HepG2 (cell line): ENCODE measurements at regions not wholly inside any gene's neighbourhood (a gene's known extent, or its start where the extent isn't known, plus 50 kb on each side); places are given as distances from the start of the nearest gene placed in this dataset.

Experiments used
- ATAC-seq: fragments of 200-7000 bp; cut with Tn5 transposase; 3 replicates; pipeline ENCODE4 v1.9.1; 2020; ENCODE audit warnings: mild to moderate bottlenecking, moderate library complexity
- BruUV-seq: library from RNA; stranded (reverse); fragments of 400-500 nt; replicated peaks from 2 replicates; lab custom pipeline; 2021; lab: Mats Ljungman, UMichigan
- CTCF ChIA-PET: fragments of 300-600 bp; formaldehyde crosslinking; extraction: SDS; loops from one replicate; lab custom pipeline; 2021; ENCODE audit warnings: low total read pairs, inconsistent platforms, low intra/inter-chr PET ratio; lab: Yijun Ruan, JAX
- POLR2A ChIA-PET: fragments of 350-600 bp; sonication (Branson Sonifier 250); formaldehyde crosslinking; loops from one replicate; lab custom pipeline; 2020; ENCODE audit warnings: antibody characterized with exemption, inconsistent platforms; lab: Yijun Ruan, JAX
- DNase-seq: peaks from one replicate; pipeline ENCODE4 v3.0.0-alpha.2; 2015; ENCODE audit warnings: low spot score
- FAIRE-seq: peaks from 3 replicates; lab custom pipeline; 2011; peaks lifted over from hg19 to GRCh38; lab: Jason Lieb, UNC
- H2AFZ ChIP-seq: one replicate; pipeline ENCODE4 v1.6.1; 2011; ENCODE audit warnings: low read length, inconsistent platforms
- H3K27ac ChIP-seq: fragments of 300-600 bp; 3 replicates; pipeline ENCODE4 v1.8.0; 2011; ENCODE audit warnings: mixed run types, mild to moderate bottlenecking, mixed read lengths, low read length, inconsistent platforms; ENCODE audit not compliant: insufficient read depth; ENCODE audit errors: extremely low read length
- H3K27me3 ChIP-seq, 2 experiments: fragments of 200-600 bp in 1 of 2; 2 replicates in 1 of 2; 3 replicates in 1 of 2; pipeline versions ENCODE4 v1.6.0 to v1.8.0; 2011; ENCODE audit warnings: low read length in 2 of 2, mild to moderate bottlenecking in 2 of 2, moderate library complexity in 2 of 2, inconsistent platforms in 1 of 2; ENCODE audit not compliant: insufficient read depth in 2 of 2, control insufficient read depth in 1 of 2
- H3K36me3 ChIP-seq, 2 experiments: fragments of 200-600 bp in 1 of 2; replicated peaks in 1 of 2; 2 replicates in 1 of 2; 3 replicates in 1 of 2; pipeline versions ENCODE4 v1.5.1 to v1.8.0; 2011; ENCODE audit warnings: low read length in 2 of 2, inconsistent platforms in 1 of 2; ENCODE audit not compliant: insufficient read depth in 2 of 2, control insufficient read depth in 1 of 2
- H3K4me1 ChIP-seq: 2 replicates; pipeline ENCODE4 v1.5.1; 2012; ENCODE audit warnings: low read length, inconsistent platforms; ENCODE audit not compliant: insufficient read depth
- H3K4me2 ChIP-seq: 2 replicates; pipeline ENCODE4 v1.6.0; 2011; ENCODE audit warnings: low read depth, low read length, inconsistent platforms
- H3K4me3 ChIP-seq, 3 experiments: fragments of 200-600 bp in 1 of 3; sonication (generic), shearing (Covaris generic) in 1 of 3; replicated peaks in 1 of 3; 2 replicates each; pipeline ENCODE4 v1.5.1; 2011 to 2016; ENCODE audit warnings: low read length in 3 of 3, inconsistent platforms in 2 of 3, low read depth in 2 of 3, mild to moderate bottlenecking in 2 of 3, control low read depth in 1 of 3, mixed read lengths in 1 of 3; ENCODE audit not compliant: insufficient read depth in 1 of 3
- H3K79me2 ChIP-seq: one replicate; pipeline ENCODE4 v1.6.1; 2011; ENCODE audit warnings: low read length, inconsistent platforms; ENCODE audit not compliant: insufficient read depth
- H3K9ac ChIP-seq: 2 replicates; pipeline ENCODE4 v1.6.0; 2011; ENCODE audit warnings: mild to moderate bottlenecking, low read depth, low read length, inconsistent platforms; ENCODE audit not compliant: insufficient read depth
- H3K9me3 ChIP-seq: 2 replicates; pipeline ENCODE4 v1.5.1; 2012; ENCODE audit warnings: mild to moderate bottlenecking, low read length
- H4K20me1 ChIP-seq: 2 replicates; pipeline ENCODE4 v1.6.0; 2011; ENCODE audit warnings: inconsistent platforms, mild to moderate bottlenecking, low read length, moderate library complexity; ENCODE audit not compliant: insufficient read depth
- ARID5B ChIP-seq: IDR thresholded peaks from 2 replicates; pipeline ENCODE4 v1.4.0; 2020; ENCODE audit warnings: mild to moderate bottlenecking, missing genetic modification reagents
- BCL3 ChIP-seq: sonication (generic); formaldehyde crosslinking; IDR thresholded peaks from 2 replicates; pipeline ENCODE4 v1.5.1; 2020; ENCODE audit warnings: mild to moderate bottlenecking, missing genetic modification reagents, moderate library complexity
- CENPX ChIP-seq: sonication (generic); formaldehyde crosslinking; IDR thresholded peaks from 2 replicates; pipeline ENCODE4 v1.9.0; 2021; ENCODE audit warnings: mild to moderate bottlenecking, missing genetic modification reagents, moderate library complexity
- CREM ChIP-seq, 2 experiments: sonication (generic) in 1 of 2; formaldehyde crosslinking in 1 of 2; IDR thresholded peaks; 2 replicates each; pipeline versions ENCODE4 v1.4.0 to v1.6.1; 2016 to 2020; ENCODE audit warnings: antibody characterized with exemption in 1 of 2, mild to moderate bottlenecking in 1 of 2, missing genetic modification reagents in 1 of 2
- FOSL1 ChIP-seq: sonication (generic); formaldehyde crosslinking; IDR thresholded peaks from 2 replicates; pipeline ENCODE4 v1.9.0; 2021; ENCODE audit warnings: missing genetic modification reagents, borderline replicate concordance
- FOXK1 ChIP-seq: sonication (generic); formaldehyde crosslinking; IDR thresholded peaks from 2 replicates; pipeline ENCODE4 v1.4.0; 2020; ENCODE audit warnings: low read depth, missing genetic modification reagents, borderline replicate concordance
- GTF2F1 ChIP-seq: fragments of 150-350 bp; IDR thresholded peaks from 2 replicates; pipeline ENCODE4 v1.6.1; 2014; ENCODE audit warnings: low read length
- GTF3A ChIP-seq: sonication (generic); formaldehyde crosslinking; conservative IDR thresholded peaks from 2 replicates; pipeline ENCODE4 v1.4.0; 2020; ENCODE audit warnings: mild to moderate bottlenecking, missing genetic modification reagents
- IKZF4 ChIP-seq: sonication (generic); formaldehyde crosslinking; IDR thresholded peaks from 2 replicates; pipeline ENCODE4 v1.5.1; 2020; ENCODE audit warnings: borderline replicate concordance, mild to moderate bottlenecking, low read depth, missing genetic modification reagents; ENCODE audit errors: not compliant biosample characterization
- NFIB ChIP-seq: sonication (generic); formaldehyde crosslinking; IDR thresholded peaks from 2 replicates; pipeline ENCODE4 v1.9.0; 2021; ENCODE audit warnings: missing genetic modification reagents, mild to moderate bottlenecking, borderline replicate concordance
- NR2F2 ChIP-seq: IDR thresholded peaks from 2 replicates; pipeline ENCODE4 v1.6.1; 2012; ENCODE audit warnings: low read depth, inconsistent platforms, borderline replicate concordance
- NRL ChIP-seq: sonication (generic); formaldehyde crosslinking; IDR thresholded peaks from 2 replicates; pipeline ENCODE4 v1.5.0; 2020; ENCODE audit warnings: missing genetic modification reagents, mild to moderate bottlenecking, moderate library complexity, borderline replicate concordance
- TBP ChIP-seq: sonication (generic); formaldehyde crosslinking; IDR thresholded peaks from 2 replicates; pipeline ENCODE4 v1.5.0; 2020; ENCODE audit warnings: missing genetic modification reagents
- ZBTB3 ChIP-seq: sonication (generic); formaldehyde crosslinking; IDR thresholded peaks from 2 replicates; pipeline ENCODE4 v1.4.0; 2020; ENCODE audit warnings: low read depth, mild to moderate bottlenecking, moderate library complexity, missing genetic modification reagents, borderline replicate concordance
- ZNF180 ChIP-seq: sonication (generic); formaldehyde crosslinking; IDR thresholded peaks from 2 replicates; pipeline ENCODE4 v1.4.0; 2020; ENCODE audit warnings: low read depth, missing genetic modification reagents, borderline replicate concordance
- ZNF513 ChIP-seq: sonication (generic); formaldehyde crosslinking; conservative IDR thresholded peaks from 2 replicates; pipeline ENCODE4 v1.5.0; 2020; ENCODE audit warnings: missing genetic modification reagents
- ZNF607 ChIP-seq: sonication (generic); formaldehyde crosslinking; IDR thresholded peaks from 2 replicates; pipeline ENCODE4 v1.5.1; 2020; ENCODE audit warnings: missing genetic modification reagents, mild to moderate bottlenecking, borderline replicate concordance
- ZNF781 ChIP-seq: sonication (generic); formaldehyde crosslinking; IDR thresholded peaks from 2 replicates; pipeline ENCODE4 v1.5.1; 2020; ENCODE audit warnings: borderline replicate concordance, mild to moderate bottlenecking, missing genetic modification reagents; ENCODE audit errors: not compliant biosample characterization
- ZSCAN25 ChIP-seq: sonication (generic); formaldehyde crosslinking; IDR thresholded peaks from 2 replicates; pipeline ENCODE4 v1.8.0; 2022; ENCODE audit warnings: mild to moderate bottlenecking, missing genetic modification reagents
- WGBS: methylation state at CpG from one replicate; pipeline ENCODE4 v1.1.6; 2017; ENCODE audit warnings: low lambda C conversion rate; 5-methylcytosine and 5-hydroxymethylcytosine counted together
- in situ Hi-C: cut with HindIII; loops from 2 replicates; pipeline ENCODE4 v1.10.0; 2017; ENCODE audit warnings: low pct_unique_long_range_greater_than_20kb; ENCODE audit not compliant: extremely low pct_ligation_motif_present
- intact Hi-C: fragments of 100-400 bp; cut with micrococcal nuclease; formaldehyde crosslinking; loops from one replicate; pipeline ENCODE4 v1.10.0; 2022; ENCODE audit not compliant: unreplicated experiment

- no peak for TF ChIP-seq ZNF781
- TF ChIP-seq FOXK1 = no peak
- TF ChIP-seq NR2F2 = no peak
- TF ChIP-seq ZBTB3 (CRISPR knock-in tag) = no peak
- TF ChIP-seq CREM (IDR thresholded peaks at IDR 0.05) = no peak
- TF ChIP-seq CREM (CRISPR knock-in tag; IDR thresholded peaks at IDR 0.05) = no peak
- TF ChIP-seq ZNF513 (CRISPR knock-in tag) = no peak
- TF ChIP-seq ARID5B (CRISPR knock-in tag) = no peak
Observed at GRCh38 chr16:55142405-55142804, 181.6 kb upstream of the IRX6 start (continued).

- intact Hi-C loops (no loop called here), in situ Hi-C loops (no loop called here)
- Histone ChIP-seq H3K27ac (no peak overlapping the region), H3K9me3 (no peaks in the 10 kb centered on the region), H3K27me3 (peaks cover 0 to 1% of the 10 kb centered on the region in 2 experiments; a peak in 1 of 5 replicates), H2AFZ (no peak overlapping the region), H3K4me3 (no peak overlapping the region), H3K4me1 (peaks cover 9% of the 10 kb centered on the region), H3K4me2 (no peak overlapping the region), H3K79me2 (no peaks in the 10 kb centered on the region), H4K20me1 (no peaks in the 10 kb centered on the region), H3K36me3 (no peaks in the 10 kb centered on the region), H3K9ac (no peak overlapping the region)
- FAIRE-seq = no peak
- ChIA-PET CTCF (no interaction called here), POLR2A (no interaction called here)
- no peak for ATAC-seq
- WGBS = 5% methylated on average over 3 of the region's 3 CpGs
- DNase-seq = no peak
- BruUV-seq = no TSS peak
- TF ChIP-seq BCL3 (CRISPR knock-in tag) (no peak), IKZF4 (no peak), GTF2F1 (no peak), NRL (no peak), TBP (CRISPR knock-in tag) (no peak), NFIB (CRISPR knock-in tag) (no peak), FOSL1 (CRISPR knock-in tag) (no peak), ZNF607 (CRISPR knock-in tag) (no peak), ZSCAN25 (no peak), CENPX (CRISPR knock-in tag) (no peak), ZNF180 (no peak), GTF3A (no peak)
Observed at GRCh38 chr16:55144651-55145050, 179.4 kb upstream of the IRX6 start.
